Cardiac muscle cell (in vitro differentiated cells and primary cell): ENCODE measurements at regions not wholly inside any gene's neighbourhood (a gene's known extent, or its start where the extent isn't known, plus 50 kb on each side); places are given as distances from the start of the nearest gene placed in this dataset.
A peak's percentile ranks its signal among the peaks of the same experiment; 100 is the strongest.
"Not testable (repeated sequence)": the region's sequence is repeated elsewhere in the genome, so short reads cannot be mapped to it uniquely, and the experiment has no call there.

ENCODE experiments used
- DNase-seq, 2 donors: peaks; one replicate each; pipeline versions ENCODE4 v3.0.0 to v3.0.0-alpha.2; 2010 to 2017; ENCODE audit warnings: low read depth in 1 of 2, low spot score in 1 of 2
- H3K27ac ChIP-seq: fragments of 200-600 bp; sonication (generic); 2 replicates; pipeline ENCODE4 v1.5.1; 2016
- H3K27me3 ChIP-seq: fragments of 200-600 bp; sonication (generic); 2 replicates; pipeline ENCODE4 v1.6.0; 2016; ENCODE audit warnings: control low read depth
- H3K36me3 ChIP-seq: fragments of 200-600 bp; sonication (generic); 2 replicates; pipeline ENCODE4 v1.5.1; 2016; ENCODE audit warnings: control low read depth
- H3K4me1 ChIP-seq: fragments of 200-600 bp; sonication (generic); 2 replicates; pipeline ENCODE4 v1.8.1; 2017; ENCODE audit warnings: low read depth, mild to moderate bottlenecking, mixed run types
- H3K4me3 ChIP-seq: fragments of 200-600 bp; sonication (generic); 2 replicates; pipeline ENCODE4 v1.5.1; 2016; ENCODE audit warnings: mild to moderate bottlenecking
- H3K9me3 ChIP-seq: fragments of 200-600 bp; sonication (generic); 2 replicates; pipeline ENCODE4 v1.5.1; 2017; ENCODE audit warnings: low read depth, mild to moderate bottlenecking, control low read depth
- TF ChIP-seq, protein P1 (sequence below): IDR thresholded peaks from 2 replicates; pipeline ENCODE4 v1.5.1; 2012; ENCODE audit warnings: low read depth, mild to moderate bottlenecking, low read length

DNA sequence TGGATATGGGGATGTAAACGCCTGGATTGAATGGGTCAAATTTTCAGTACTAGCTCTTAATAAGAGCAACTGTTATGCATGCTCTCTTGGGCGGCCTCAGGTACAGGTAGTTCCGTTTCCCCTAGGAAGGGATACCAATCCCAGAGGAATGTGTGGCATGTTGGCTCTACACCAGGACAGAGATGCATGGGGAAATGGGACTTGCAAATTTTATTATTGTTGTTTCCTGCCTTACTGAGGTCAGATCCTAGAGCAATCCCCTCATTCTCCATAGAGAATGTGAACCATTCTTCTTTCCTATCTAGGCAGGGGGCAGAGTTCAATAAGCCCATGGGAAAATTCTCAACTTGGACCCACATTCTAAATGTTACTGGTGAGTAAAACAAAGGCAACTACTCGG lies 361.8 kb upstream of the FGF16 start:
- DNase-seq, result no peak
- H3K27ac ChIP-seq, result no peak overlapping the region
- H3K27me3 ChIP-seq, result no peaks in the 10 kb centered on the region
- H3K4me3 ChIP-seq, result no peak overlapping the region
- H3K9me3 ChIP-seq, result no peaks in the 10 kb centered on the region
- H3K4me1 ChIP-seq, result no peaks in the 10 kb centered on the region
- H3K36me3 ChIP-seq, result no peaks in the 10 kb centered on the region
- TF ChIP-seq, protein P1, sequence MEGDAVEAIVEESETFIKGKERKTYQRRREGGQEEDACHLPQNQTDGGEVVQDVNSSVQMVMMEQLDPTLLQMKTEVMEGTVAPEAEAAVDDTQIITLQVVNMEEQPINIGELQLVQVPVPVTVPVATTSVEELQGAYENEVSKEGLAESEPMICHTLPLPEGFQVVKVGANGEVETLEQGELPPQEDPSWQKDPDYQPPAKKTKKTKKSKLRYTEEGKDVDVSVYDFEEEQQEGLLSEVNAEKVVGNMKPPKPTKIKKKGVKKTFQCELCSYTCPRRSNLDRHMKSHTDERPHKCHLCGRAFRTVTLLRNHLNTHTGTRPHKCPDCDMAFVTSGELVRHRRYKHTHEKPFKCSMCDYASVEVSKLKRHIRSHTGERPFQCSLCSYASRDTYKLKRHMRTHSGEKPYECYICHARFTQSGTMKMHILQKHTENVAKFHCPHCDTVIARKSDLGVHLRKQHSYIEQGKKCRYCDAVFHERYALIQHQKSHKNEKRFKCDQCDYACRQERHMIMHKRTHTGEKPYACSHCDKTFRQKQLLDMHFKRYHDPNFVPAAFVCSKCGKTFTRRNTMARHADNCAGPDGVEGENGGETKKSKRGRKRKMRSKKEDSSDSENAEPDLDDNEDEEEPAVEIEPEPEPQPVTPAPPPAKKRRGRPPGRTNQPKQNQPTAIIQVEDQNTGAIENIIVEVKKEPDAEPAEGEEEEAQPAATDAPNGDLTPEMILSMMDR, result no peak

GRCh38 chrX:77087529-77088169 lies 359.5 kb upstream of the FGF16 start:
- H3K27me3 ChIP-seq, result no peaks in the 10 kb centered on the region
- no peak overlapping the region for H3K4me3 ChIP-seq
- peak in 1 of 2 donors; percentile 7 for DNase-seq
- TF ChIP-seq, protein P1, result no peak
- no peaks in the 10 kb centered on the region for H3K4me1 ChIP-seq
- H3K36me3 ChIP-seq, result no peaks in the 10 kb centered on the region
- H3K9me3 ChIP-seq, result no peaks in the 10 kb centered on the region
- no peak overlapping the region for H3K27ac ChIP-seq

DNA sequence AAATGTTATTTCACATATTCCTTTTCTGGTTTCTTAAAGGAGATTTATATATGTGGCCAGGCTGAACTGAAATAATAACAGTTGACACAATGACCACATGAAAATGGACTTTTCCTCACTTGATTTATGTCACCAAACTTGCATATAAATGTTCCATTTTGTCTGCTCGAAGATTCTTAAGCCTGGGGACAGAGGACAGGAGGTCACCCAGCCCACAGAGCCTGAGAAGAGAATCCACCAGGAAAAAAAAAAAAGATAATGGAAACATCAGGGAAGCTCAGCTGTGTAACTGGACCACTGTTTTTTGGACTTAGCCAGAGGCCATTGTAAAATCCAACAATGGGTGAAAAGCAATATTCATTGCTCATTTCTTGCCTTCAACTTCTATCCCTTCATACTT lies 359.0 kb upstream of the FGF16 start:
- H3K4me1 ChIP-seq, result no peaks in the 10 kb centered on the region
- TF ChIP-seq, protein P1, result no peak
- no peak overlapping the region for H3K4me3 ChIP-seq
- no peak for DNase-seq
- H3K27me3 ChIP-seq, result no peaks in the 10 kb centered on the region
- H3K36me3 ChIP-seq, result no peaks in the 10 kb centered on the region
- H3K9me3 ChIP-seq, result no peaks in the 10 kb centered on the region
- no peak overlapping the region for H3K27ac ChIP-seq

DNA sequence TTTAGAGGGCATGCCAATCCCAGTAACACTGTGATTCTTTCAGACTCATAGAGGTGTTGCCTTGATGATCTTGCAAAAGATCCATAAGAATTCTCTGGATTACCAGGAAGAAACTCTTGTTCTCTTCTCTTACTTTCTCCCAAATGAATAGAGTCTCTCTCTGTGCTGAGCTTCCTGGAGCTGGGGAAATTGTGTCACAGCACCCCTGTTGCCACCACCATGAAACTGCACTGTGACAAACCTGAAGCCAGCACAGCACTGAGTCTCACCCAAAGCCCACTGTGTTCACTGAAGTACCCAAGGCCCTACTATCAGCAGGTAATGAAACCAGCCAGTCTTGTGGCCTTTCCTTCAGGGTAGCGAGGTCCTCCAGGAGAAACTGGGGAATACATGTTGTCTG lies 332.7 kb upstream of the FGF16 start:
- DNase-seq, result no peak
- Histone ChIP-seq H3K4me1 (no peaks in the 10 kb centered on the region), H3K36me3 (no peaks in the 10 kb centered on the region), H3K4me3 (no peak overlapping the region), H3K27me3 (no peaks in the 10 kb centered on the region), H3K9me3 (no peaks in the 10 kb centered on the region), H3K27ac (no peak overlapping the region)
- TF ChIP-seq, protein P1, result no peak

- H3K27ac ChIP-seq, result no peak overlapping the region
- TF ChIP-seq, protein P1, result no peak
- H3K4me1 ChIP-seq, result no peaks in the 10 kb centered on the region
- H3K9me3 ChIP-seq, result no peaks in the 10 kb centered on the region
- no peaks in the 10 kb centered on the region for H3K36me3 ChIP-seq
- H3K4me3 ChIP-seq, result no peak overlapping the region
- DNase-seq, result no peak
- no peaks in the 10 kb centered on the region for H3K27me3 ChIP-seq
Observed at GRCh38 chrX:77118686-77119085, 328.5 kb upstream of the FGF16 start.

- Histone ChIP-seq H3K4me3 (no peak overlapping the region), H3K4me1 (no peaks in the 10 kb centered on the region), H3K27ac (no peak overlapping the region), H3K27me3 (no peaks in the 10 kb centered on the region), H3K36me3 (no peaks in the 10 kb centered on the region), H3K9me3 (no peaks in the 10 kb centered on the region)
- TF ChIP-seq, protein P1, result no peak
- no peak for DNase-seq
Observed at GRCh38 chrX:77119706-77120105, 327.5 kb upstream of the FGF16 start.

GRCh38 chrX:77123917-77124316 lies 323.3 kb upstream of the FGF16 start:
- H3K4me3 ChIP-seq, H3K36me3 ChIP-seq, H3K27me3 ChIP-seq, H3K9me3 ChIP-seq, H3K4me1 ChIP-seq, DNase-seq, H3K27ac ChIP-seq: not testable (repeated sequence)

DNA sequence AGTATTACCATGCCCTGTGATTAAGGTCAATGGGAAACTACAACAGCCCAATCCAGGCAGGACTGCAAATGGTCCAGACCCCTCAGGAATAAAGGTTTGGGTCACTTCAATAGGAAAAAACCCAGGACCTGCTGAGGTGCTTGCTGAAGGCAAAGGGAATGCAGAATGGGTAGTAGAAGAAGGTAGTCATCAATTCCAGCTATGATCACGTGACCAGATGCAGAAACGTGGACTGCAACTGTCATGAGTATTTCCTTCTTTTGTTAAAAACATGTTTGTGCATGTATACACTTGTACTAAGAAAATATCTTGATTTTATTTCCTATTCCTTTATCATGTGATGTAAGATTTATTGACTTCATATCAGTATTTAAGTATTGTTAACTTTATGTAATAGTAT lies 319.6 kb upstream of the FGF16 start:
- H3K27ac ChIP-seq, H3K27me3 ChIP-seq, H3K9me3 ChIP-seq, H3K36me3 ChIP-seq, H3K4me3 ChIP-seq, DNase-seq, H3K4me1 ChIP-seq: not testable (repeated sequence)
